K562 (cell line): ENCODE measurements at regions not wholly inside any gene's neighbourhood (a gene's known extent, or its start where the extent isn't known, plus 50 kb on each side); places are given as distances from the start of the nearest gene placed in this dataset.

Experiments
- ATAC-seq: fragments of 200-7000 bp; cut with Tn5 transposase; 3 replicates; pipeline ENCODE4 v1.9.1; 2020; ENCODE audit warnings: moderate library complexity
- BruUV-seq: library from RNA; stranded (reverse); fragments of 400-500 nt; replicated peaks from 2 replicates; lab custom pipeline; 2021; lab: Mats Ljungman, UMichigan
- CTCF ChIA-PET: fragments of 300-600 bp; formaldehyde crosslinking; extraction: SDS; loops from one replicate; lab custom pipeline; 2021; ENCODE audit warnings: low intra/inter-chr PET ratio; lab: Yijun Ruan, JAX
- POLR2A ChIA-PET: fragments of 300-600, 350-650 bp; sonication (Branson Sonifier 250); formaldehyde crosslinking; extraction: SDS; loops from one replicate; lab custom pipeline; 2021; ENCODE audit warnings: antibody characterized with exemption, inconsistent platforms; lab: Yijun Ruan, JAX
- DNase-seq, 4 experiments: peaks; one replicate each; pipeline versions ENCODE4 v3.0.0 to v3.0.0-alpha.2; 2011 to 2018; ENCODE audit warnings: low spot score in 3 of 4, mixed read lengths in 3 of 4; ENCODE audit errors: extremely low read depth in 1 of 4
- FAIRE-seq: peaks from 2 replicates; lab custom pipeline; 2011; peaks lifted over from hg19 to GRCh38; lab: Jason Lieb, UNC
- H2AFZ ChIP-seq: 2 replicates; pipeline ENCODE4 v1.6.0; 2011; ENCODE audit warnings: low read depth, low read length, control low read depth, inconsistent platforms
- H3K27ac ChIP-seq: fragments of 200-600 bp; 3 replicates; pipeline ENCODE4 v1.8.0; 2011; ENCODE audit warnings: low read depth, mild to moderate bottlenecking, control low read depth, inconsistent platforms, low read length, moderate library complexity, mixed read lengths; ENCODE audit errors: extremely low read depth
- H3K27me3 ChIP-seq, 2 experiments: fragments of 300-600 bp in 1 of 2; 2 replicates in 1 of 2; 3 replicates in 1 of 2; pipeline versions ENCODE4 v1.6.0 to v1.8.0; 2011; ENCODE audit warnings: inconsistent platforms in 2 of 2, low read length in 2 of 2, mild to moderate bottlenecking in 1 of 2, mixed read lengths in 1 of 2, moderate library complexity in 1 of 2; ENCODE audit not compliant: control insufficient read depth in 2 of 2, insufficient read depth in 2 of 2
- H3K36me3 ChIP-seq: fragments of 300-600 bp; 3 replicates; pipeline ENCODE4 v1.8.0; 2011; ENCODE audit warnings: mild to moderate bottlenecking, low read length, inconsistent platforms; ENCODE audit not compliant: control insufficient read depth, insufficient read depth
- H3K4me1 ChIP-seq, 2 experiments: fragments of 200-600 bp in 1 of 2; replicated peaks in 1 of 2; 2 replicates in 1 of 2; 3 replicates in 1 of 2; pipeline versions ENCODE4 v1.5.1 to v1.8.0; 2011; ENCODE audit warnings: inconsistent platforms in 2 of 2, low read length in 2 of 2, mild to moderate bottlenecking in 1 of 2, mixed read lengths in 1 of 2, moderate library complexity in 1 of 2; ENCODE audit not compliant: control insufficient read depth in 2 of 2, insufficient read depth in 2 of 2
- H3K4me2 ChIP-seq: 2 replicates; pipeline ENCODE4 v1.6.1; 2011; ENCODE audit warnings: low read length, control low read depth, inconsistent platforms, mixed read lengths; ENCODE audit not compliant: insufficient read depth
- H3K4me3 ChIP-seq: fragments of 200-600 bp; sonication (generic), shearing (Covaris generic); 2 replicates; pipeline ENCODE4 v1.5.1; 2016; ENCODE audit warnings: control low read depth, inconsistent platforms
- H3K79me2 ChIP-seq: fragments of 200-600 bp; 3 replicates; pipeline ENCODE4 v1.8.0; 2011; ENCODE audit warnings: low read length, inconsistent platforms; ENCODE audit not compliant: control insufficient read depth, insufficient read depth
- H3K9ac ChIP-seq, 2 experiments: 2 replicates each; pipeline versions ENCODE4 v1.6.0 to v1.6.1; 2011; ENCODE audit warnings: low read depth in 2 of 2, low read length in 2 of 2, control low read depth in 1 of 2, inconsistent platforms in 1 of 2, mild to moderate bottlenecking in 1 of 2, mixed read lengths in 1 of 2; ENCODE audit not compliant: insufficient read depth in 1 of 2
- H3K9me1 ChIP-seq: one replicate; pipeline ENCODE4 v1.6.0; 2011; ENCODE audit warnings: inconsistent platforms, mild to moderate bottlenecking, low read length, moderate library complexity; ENCODE audit not compliant: control insufficient read depth, insufficient read depth
- H3K9me3 ChIP-seq: replicated peaks from 2 replicates; pipeline ENCODE4 v1.5.1; 2011; ENCODE audit warnings: low read depth, low read length, inconsistent platforms; ENCODE audit not compliant: control insufficient read depth, insufficient read depth
- H4K20me1 ChIP-seq: replicated peaks from 2 replicates; pipeline ENCODE4 v1.6.1; 2011; ENCODE audit warnings: low read length, inconsistent platforms, mixed read lengths; ENCODE audit not compliant: control insufficient read depth, insufficient read depth
- ETV5 ChIP-seq: sonication (generic); formaldehyde crosslinking; IDR thresholded peaks from 2 replicates; pipeline ENCODE4 v1.4.0; 2020; ENCODE audit warnings: low read depth, mild to moderate bottlenecking, missing genetic modification reagents
- KAT8 ChIP-seq: fragments of 450-650 bp; IDR thresholded peaks from 2 replicates; pipeline ENCODE4 v1.6.1; 2016; ENCODE audit warnings: low read depth, mild to moderate bottlenecking
- MEF2D ChIP-seq: conservative IDR thresholded peaks from 2 replicates; pipeline ENCODE4 v1.6.1; 2016; ENCODE audit warnings: low read depth, missing genetic modification characterization, missing compliant biosample characterization
- ZNF165 ChIP-seq: fragments of 250-450 bp; sonication (Bioruptor Pico); IDR thresholded peaks from 2 replicates; pipeline ENCODE4 v1.4.0; 2020; ENCODE audit warnings: borderline replicate concordance
- in situ Hi-C: fragments of 300-500 bp; cut with MboI; formaldehyde crosslinking; loops from 4 replicates; pipeline ENCODE4 v1.15.0; 2018; ENCODE audit warnings: inconsistent platforms, mixed read lengths
- intact Hi-C: fragments of 100-400 bp; cut with micrococcal nuclease; formaldehyde crosslinking; loops from 2 replicates; pipeline ENCODE4 v1.14.2; 2022
- TF ChIP-seq, protein P1 (sequence below): fragments of 450-650 bp; IDR thresholded peaks from 2 replicates; pipeline ENCODE4 v1.6.1; 2017; ENCODE audit warnings: antibody characterized with exemption, mild to moderate bottlenecking

DNA sequence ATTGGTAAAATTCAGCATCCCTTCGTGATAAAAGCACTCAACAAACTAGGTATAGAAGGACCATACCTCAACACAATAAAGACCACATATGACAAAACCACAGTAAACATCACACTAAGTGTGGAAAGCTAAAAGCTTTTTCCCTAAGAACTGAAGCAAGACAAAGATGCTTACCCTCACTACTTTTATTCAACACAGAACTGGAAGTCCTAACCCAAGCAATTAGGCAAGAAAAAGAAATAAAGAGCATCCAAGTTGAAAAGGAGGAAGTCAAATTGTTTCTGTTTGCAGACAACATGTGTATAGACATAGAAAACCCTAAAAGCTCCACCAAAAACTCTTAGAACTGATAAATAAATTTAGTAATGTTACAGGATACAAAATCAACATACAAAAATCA, 271.7 kb downstream of the RBM43 start (continued):
- TF ChIP-seq KAT8 (no peak), ETV5 (CRISPR knock-in tag) (no peak), MEF2D (no peak), ZNF165 (CRISPR knock-in tag) (no peak)
- TF ChIP-seq, all 486 proteins: peak for 0

DNA sequence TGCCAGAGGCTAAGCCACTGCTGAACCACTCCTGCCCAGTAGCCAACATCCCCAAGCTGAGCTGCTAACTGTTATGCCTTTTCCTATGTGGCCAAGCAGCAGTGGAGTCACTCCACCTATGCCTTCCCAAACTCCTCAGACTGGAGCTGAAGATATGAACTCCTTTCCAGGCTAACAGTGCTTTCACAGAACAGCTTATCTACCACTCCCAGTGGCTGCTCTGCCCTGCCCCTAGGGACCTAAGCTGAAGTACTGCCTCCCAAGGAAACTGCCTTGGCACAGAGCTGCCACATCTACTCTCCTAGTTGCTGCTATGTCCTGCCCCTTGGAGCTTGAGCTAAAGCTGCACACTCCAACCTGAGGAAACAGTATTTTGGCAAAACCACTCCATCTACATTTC, 275.9 kb downstream of the RBM43 start:
- no peaks in the 10 kb centered on the region for H4K20me1 ChIP-seq
- POLR2A ChIA-PET: no interaction called here
- H3K9ac ChIP-seq: no peak overlapping the region
- H3K36me3 ChIP-seq: no peaks in the 10 kb centered on the region
- CTCF ChIA-PET: no interaction called here
- no peak overlapping the region for H3K4me2 ChIP-seq
- H2AFZ ChIP-seq: no peak overlapping the region
- BruUV-seq: no TSS peak
- DNase-seq: no peak
- no peaks in the 10 kb centered on the region for H3K9me1 ChIP-seq
- H3K27me3 ChIP-seq: no peaks in the 10 kb centered on the region
- no peak overlapping the region for H3K27ac ChIP-seq
- FAIRE-seq: no peak
- peaks cover 2% of the 10 kb centered on the region; the same call in 1 of the 2 replicates for H3K9me3 ChIP-seq
- no peak for ATAC-seq
- TF ChIP-seq, protein P1, sequence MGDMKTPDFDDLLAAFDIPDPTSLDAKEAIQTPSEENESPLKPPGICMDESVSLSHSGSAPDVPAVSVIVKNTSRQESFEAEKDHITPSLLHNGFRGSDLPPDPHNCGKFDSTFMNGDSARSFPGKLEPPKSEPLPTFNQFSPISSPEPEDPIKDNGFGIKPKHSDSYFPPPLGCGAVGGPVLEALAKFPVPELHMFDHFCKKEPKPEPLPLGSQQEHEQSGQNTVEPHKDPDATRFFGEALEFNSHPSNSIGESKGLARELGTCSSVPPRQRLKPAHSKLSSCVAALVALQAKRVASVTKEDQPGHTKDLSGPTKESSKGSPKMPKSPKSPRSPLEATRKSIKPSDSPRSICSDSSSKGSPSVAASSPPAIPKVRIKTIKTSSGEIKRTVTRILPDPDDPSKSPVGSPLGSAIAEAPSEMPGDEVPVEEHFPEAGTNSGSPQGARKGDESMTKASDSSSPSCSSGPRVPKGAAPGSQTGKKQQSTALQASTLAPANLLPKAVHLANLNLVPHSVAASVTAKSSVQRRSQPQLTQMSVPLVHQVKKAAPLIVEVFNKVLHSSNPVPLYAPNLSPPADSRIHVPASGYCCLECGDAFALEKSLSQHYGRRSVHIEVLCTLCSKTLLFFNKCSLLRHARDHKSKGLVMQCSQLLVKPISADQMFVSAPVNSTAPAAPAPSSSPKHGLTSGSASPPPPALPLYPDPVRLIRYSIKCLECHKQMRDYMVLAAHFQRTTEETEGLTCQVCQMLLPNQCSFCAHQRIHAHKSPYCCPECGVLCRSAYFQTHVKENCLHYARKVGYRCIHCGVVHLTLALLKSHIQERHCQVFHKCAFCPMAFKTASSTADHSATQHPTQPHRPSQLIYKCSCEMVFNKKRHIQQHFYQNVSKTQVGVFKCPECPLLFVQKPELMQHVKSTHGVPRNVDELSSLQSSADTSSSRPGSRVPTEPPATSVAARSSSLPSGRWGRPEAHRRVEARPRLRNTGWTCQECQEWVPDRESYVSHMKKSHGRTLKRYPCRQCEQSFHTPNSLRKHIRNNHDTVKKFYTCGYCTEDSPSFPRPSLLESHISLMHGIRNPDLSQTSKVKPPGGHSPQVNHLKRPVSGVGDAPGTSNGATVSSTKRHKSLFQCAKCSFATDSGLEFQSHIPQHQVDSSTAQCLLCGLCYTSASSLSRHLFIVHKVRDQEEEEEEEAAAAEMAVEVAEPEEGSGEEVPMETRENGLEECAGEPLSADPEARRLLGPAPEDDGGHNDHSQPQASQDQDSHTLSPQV: no peak
- H3K4me1 ChIP-seq: no peaks in the 10 kb centered on the region
- H3K79me2 ChIP-seq: no peaks in the 10 kb centered on the region
- intact Hi-C loops (no loop called here), in situ Hi-C loops (no loop called here)
- no peak overlapping the region for H3K4me3 ChIP-seq
